KMS-11 (cell line): ENCODE measurements at regions not wholly inside any gene's neighbourhood (a gene's known extent, or its start where the extent isn't known, plus 50 kb on each side); places are given as distances from the start of the nearest gene placed in this dataset.
"Not testable (repeated sequence)": the region's sequence is repeated elsewhere in the genome, so short reads cannot be mapped to it uniquely, and the experiment has no call there.

ENCODE experiments used
- H2AFZ ChIP-seq: fragments of 200-600 bp; sonication (generic); 2 replicates; pipeline ENCODE4 v1.6.1; 2016; ENCODE audit warnings: antibody characterized with exemption, mixed run types, low read depth
- H3K27ac ChIP-seq: fragments of 200-600 bp; sonication (generic); 2 replicates; pipeline ENCODE4 v1.6.1; 2016; ENCODE audit warnings: mild to moderate bottlenecking, mixed run types
- H3K27me3 ChIP-seq: fragments of 200-600 bp; sonication (generic); 2 replicates; pipeline ENCODE4 v1.6.1; 2017; ENCODE audit warnings: mild to moderate bottlenecking, low read depth, mixed run types, moderate library complexity; ENCODE audit not compliant: insufficient read depth
- H3K36me3 ChIP-seq: fragments of 200-600 bp; sonication (generic); 2 replicates; pipeline ENCODE4 v1.6.1; 2017; ENCODE audit warnings: mild to moderate bottlenecking, mixed run types; ENCODE audit not compliant: insufficient read depth
- H3K4me1 ChIP-seq: fragments of 200-600 bp; sonication (generic); 2 replicates; pipeline ENCODE4 v1.6.1; 2016; ENCODE audit warnings: mild to moderate bottlenecking, low read depth, mixed run types; ENCODE audit not compliant: poor library complexity, severe bottlenecking
- H3K4me2 ChIP-seq: fragments of 200-600 bp; sonication (generic); 2 replicates; pipeline ENCODE4 v1.7.0; 2016; ENCODE audit warnings: mild to moderate bottlenecking, mixed run types
- H3K4me3 ChIP-seq: fragments of 200-600 bp; sonication (generic); IDR thresholded peaks from 2 replicates; pipeline ENCODE4 v1.6.1; 2017; ENCODE audit warnings: low read depth, low read length, mixed read lengths; ENCODE audit not compliant: insufficient read depth
- H3K79me2 ChIP-seq: fragments of 200-600 bp; sonication (generic); 2 replicates; pipeline ENCODE4 v1.6.1; 2016; ENCODE audit warnings: low read depth, mixed run types; ENCODE audit not compliant: insufficient read depth
- H3K9ac ChIP-seq: fragments of 200-600 bp; sonication (generic); 2 replicates; pipeline ENCODE4 v1.6.1; 2016; ENCODE audit warnings: mild to moderate bottlenecking, mixed run types
- H4K20me1 ChIP-seq: fragments of 200-600 bp; sonication (generic); 2 replicates; pipeline ENCODE4 v1.6.1; 2016; ENCODE audit warnings: mild to moderate bottlenecking, mixed run types; ENCODE audit not compliant: insufficient read depth
- TF ChIP-seq, protein P1 (sequence below): fragments of 200-600 bp; sonication (generic); conservative IDR thresholded peaks from 2 replicates; pipeline ENCODE4 v1.6.1; 2017; ENCODE audit warnings: low read depth, mild to moderate bottlenecking, antibody characterized with exemption, low read length, moderate library complexity, mixed read lengths

DNA sequence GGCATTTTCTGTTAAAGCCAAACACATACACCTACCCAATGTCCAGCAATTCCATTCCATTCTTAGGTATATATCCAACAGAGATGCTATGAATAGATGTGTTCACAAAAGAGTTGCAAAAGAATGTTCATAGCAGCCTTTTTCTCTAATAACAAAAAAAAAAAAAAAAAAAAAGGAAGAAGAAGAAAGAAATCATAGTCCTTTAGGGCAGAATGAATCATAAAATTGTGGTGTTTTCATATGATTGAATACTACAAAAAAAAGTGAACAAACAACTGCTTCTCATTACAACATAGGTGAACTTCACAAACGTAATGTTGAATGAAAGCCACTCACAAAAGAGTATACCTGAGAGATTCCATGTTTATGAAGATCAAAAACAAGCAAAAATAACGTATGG, 66.8 kb upstream of the GRK3 start:
- H3K79me2 ChIP-seq: no peaks in the 10 kb centered on the region
- TF ChIP-seq, protein P1, sequence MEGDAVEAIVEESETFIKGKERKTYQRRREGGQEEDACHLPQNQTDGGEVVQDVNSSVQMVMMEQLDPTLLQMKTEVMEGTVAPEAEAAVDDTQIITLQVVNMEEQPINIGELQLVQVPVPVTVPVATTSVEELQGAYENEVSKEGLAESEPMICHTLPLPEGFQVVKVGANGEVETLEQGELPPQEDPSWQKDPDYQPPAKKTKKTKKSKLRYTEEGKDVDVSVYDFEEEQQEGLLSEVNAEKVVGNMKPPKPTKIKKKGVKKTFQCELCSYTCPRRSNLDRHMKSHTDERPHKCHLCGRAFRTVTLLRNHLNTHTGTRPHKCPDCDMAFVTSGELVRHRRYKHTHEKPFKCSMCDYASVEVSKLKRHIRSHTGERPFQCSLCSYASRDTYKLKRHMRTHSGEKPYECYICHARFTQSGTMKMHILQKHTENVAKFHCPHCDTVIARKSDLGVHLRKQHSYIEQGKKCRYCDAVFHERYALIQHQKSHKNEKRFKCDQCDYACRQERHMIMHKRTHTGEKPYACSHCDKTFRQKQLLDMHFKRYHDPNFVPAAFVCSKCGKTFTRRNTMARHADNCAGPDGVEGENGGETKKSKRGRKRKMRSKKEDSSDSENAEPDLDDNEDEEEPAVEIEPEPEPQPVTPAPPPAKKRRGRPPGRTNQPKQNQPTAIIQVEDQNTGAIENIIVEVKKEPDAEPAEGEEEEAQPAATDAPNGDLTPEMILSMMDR: no peak
- H3K27ac ChIP-seq: no peak overlapping the region
- no peak overlapping the region for H3K9ac ChIP-seq
- no peak overlapping the region for H3K4me2 ChIP-seq
- no peaks in the 10 kb centered on the region for H4K20me1 ChIP-seq
- no peak overlapping the region for H2AFZ ChIP-seq
- no peak overlapping the region for H3K4me3 ChIP-seq
- H3K27me3 ChIP-seq: no peaks in the 10 kb centered on the region
- no peaks in the 10 kb centered on the region for H3K36me3 ChIP-seq
- H3K4me1 ChIP-seq: peaks cover 16% of the 10 kb centered on the region

DNA sequence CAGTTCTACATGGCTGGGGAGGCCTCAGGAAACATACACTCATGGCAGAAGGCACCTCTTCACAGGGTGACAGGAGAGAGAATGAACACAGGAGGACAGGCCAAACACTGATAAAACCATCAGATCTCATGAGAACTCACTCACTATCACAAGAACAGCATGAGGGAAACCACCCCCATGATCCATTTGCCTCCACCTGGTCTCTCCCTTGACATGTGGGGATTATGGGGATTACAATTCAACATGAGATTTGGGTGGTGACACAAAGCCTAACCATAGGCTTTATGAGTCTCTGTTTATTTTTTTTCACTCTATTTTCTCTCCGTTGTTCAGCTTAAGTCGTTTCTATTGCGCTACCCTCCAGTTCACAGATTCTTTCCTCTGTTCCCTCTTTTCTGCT, 63.8 kb upstream of the GRK3 start:
- not testable (repeated sequence) for H3K79me2 ChIP-seq, H3K4me3 ChIP-seq, H3K36me3 ChIP-seq, H4K20me1 ChIP-seq, H2AFZ ChIP-seq, H3K9ac ChIP-seq, H3K4me1 ChIP-seq, H3K27ac ChIP-seq, H3K4me2 ChIP-seq, H3K27me3 ChIP-seq

DNA sequence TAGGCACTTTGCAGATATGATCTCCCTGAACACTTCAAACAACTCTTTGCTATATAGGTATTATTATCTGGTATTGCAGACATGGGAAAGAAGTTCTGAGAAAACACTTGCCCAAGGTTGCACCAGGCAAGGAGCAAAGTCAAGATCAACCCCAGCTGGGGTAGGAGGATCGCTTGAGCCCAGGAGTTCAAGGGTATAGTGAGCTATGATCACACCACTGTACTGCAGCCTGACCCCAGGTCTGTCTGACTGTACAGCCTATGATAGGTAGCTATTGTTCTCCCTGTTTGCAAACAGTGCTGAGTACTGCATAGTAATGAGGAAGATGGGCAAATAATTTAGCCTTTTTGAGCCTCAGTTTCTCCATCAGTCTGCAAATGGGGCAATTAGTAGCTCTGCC, 60.5 kb upstream of the GRK3 start:
- H3K79me2 ChIP-seq, H3K27me3 ChIP-seq, H3K36me3 ChIP-seq: not testable (repeated sequence)

DNA sequence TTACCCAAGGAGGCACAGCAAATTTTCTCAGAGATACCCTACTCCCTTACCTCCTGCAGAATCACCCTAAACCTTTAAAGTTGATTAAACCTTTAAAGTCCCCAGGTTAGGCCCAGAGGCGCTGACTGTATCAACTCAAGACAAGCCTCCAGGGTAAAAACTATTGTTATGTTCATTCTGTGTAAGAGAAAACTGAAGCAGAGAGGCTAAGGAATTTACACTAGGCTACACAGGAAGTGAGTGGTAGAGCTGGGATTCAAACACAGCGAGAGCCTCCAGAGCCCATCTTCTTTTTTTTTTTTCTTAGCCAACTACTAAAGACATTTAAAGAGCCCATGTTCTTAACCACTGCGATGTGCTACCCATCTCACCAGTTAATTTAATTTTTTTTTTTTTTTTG, 56.3 kb upstream of the GRK3 start:
- no peaks in the 10 kb centered on the region for H3K36me3 ChIP-seq
- H2AFZ ChIP-seq: no peak overlapping the region
- H3K4me1 ChIP-seq: no peaks in the 10 kb centered on the region
- no peaks in the 10 kb centered on the region for H3K27me3 ChIP-seq
- TF ChIP-seq, protein P1: no peak
- no peaks in the 10 kb centered on the region for H4K20me1 ChIP-seq
- no peaks in the 10 kb centered on the region for H3K79me2 ChIP-seq
- H3K27ac ChIP-seq: no peak overlapping the region
- no peak overlapping the region for H3K4me3 ChIP-seq
- no peak overlapping the region for H3K4me2 ChIP-seq
- no peak overlapping the region for H3K9ac ChIP-seq

More for the DNA sequence above, 60.5 kb upstream of the GRK3 start:
- not testable (repeated sequence) for H4K20me1 ChIP-seq, H3K27ac ChIP-seq, H3K4me2 ChIP-seq, H3K4me1 ChIP-seq, H3K9ac ChIP-seq, H3K4me3 ChIP-seq, H2AFZ ChIP-seq

DNA sequence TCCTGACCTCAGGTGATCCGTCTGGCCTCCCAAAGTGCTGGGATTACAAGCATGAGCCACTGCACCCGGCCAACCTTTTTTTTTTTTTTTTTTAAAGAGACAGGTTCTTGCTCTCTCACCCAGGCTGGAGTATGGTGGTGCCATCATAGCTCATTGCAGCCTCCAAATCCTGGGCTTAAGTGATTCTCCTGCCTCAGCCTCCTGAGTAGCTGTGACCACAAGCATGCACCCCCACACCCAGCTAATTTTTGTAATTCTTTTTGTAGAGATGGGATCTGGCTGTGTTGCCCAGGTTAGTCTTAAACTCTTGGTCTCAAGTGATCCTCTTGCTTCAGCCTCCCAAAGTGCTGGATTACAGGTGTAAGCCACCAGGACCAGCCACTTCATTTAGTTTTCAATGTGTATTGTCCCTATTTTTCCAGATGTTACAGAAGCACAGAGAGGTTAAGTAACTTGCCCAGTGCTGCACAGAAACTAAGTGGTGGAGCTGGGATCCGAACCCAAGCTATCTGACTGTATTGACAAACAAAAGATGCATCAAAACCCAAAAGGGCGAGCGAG, 55.6 kb upstream of the GRK3 start:
- Histone ChIP-seq H3K9ac (no peak overlapping the region), H4K20me1 (no peaks in the 10 kb centered on the region), H3K27me3 (no peaks in the 10 kb centered on the region), H2AFZ (no peak overlapping the region), H3K4me3 (no peak overlapping the region), H3K27ac (no peak overlapping the region), H3K4me1 (no peaks in the 10 kb centered on the region), H3K4me2 (no peak overlapping the region), H3K36me3 (no peaks in the 10 kb centered on the region), H3K79me2 (no peaks in the 10 kb centered on the region)
- TF ChIP-seq, protein P1: no peak
